ENCODE measurements at regions not wholly inside any gene's neighbourhood (a gene's known extent, or its start where the extent isn't known, plus 50 kb on each side); places are given as distances from the start of the nearest gene placed in this dataset.

GRCh38 chr10:107739951-107740350 lies 575.4 kb upstream of the SORCS1 start:
- 79 to 88% (median 84%) methylated on average over 3 of the region's 3 CpGs for WGBS, 4 donors
- TF ChIP-seq POLR2A (IDR thresholded peaks at IDR 0.05) (no peak), CTCF (IDR thresholded peaks at IDR 0.05) (no peak)
- ATAC-seq (no peak), DNase-seq (no peak)
- H3K36me3 ChIP-seq, result no peaks in the 10 kb centered on the region
- H3K27ac ChIP-seq, result no peak overlapping the region
- no peak overlapping the region for H3K4me3 ChIP-seq
- intact Hi-C loops (cut with DNase I), result no loop called here
- H3K4me1 ChIP-seq, result no peaks in the 10 kb centered on the region
- H3K27me3 ChIP-seq, result no peaks in the 10 kb centered on the region
- peaks cover 0 to 17% (median 4%) of the 10 kb centered on the region in 12 donors for H3K9me3 ChIP-seq

DNA sequence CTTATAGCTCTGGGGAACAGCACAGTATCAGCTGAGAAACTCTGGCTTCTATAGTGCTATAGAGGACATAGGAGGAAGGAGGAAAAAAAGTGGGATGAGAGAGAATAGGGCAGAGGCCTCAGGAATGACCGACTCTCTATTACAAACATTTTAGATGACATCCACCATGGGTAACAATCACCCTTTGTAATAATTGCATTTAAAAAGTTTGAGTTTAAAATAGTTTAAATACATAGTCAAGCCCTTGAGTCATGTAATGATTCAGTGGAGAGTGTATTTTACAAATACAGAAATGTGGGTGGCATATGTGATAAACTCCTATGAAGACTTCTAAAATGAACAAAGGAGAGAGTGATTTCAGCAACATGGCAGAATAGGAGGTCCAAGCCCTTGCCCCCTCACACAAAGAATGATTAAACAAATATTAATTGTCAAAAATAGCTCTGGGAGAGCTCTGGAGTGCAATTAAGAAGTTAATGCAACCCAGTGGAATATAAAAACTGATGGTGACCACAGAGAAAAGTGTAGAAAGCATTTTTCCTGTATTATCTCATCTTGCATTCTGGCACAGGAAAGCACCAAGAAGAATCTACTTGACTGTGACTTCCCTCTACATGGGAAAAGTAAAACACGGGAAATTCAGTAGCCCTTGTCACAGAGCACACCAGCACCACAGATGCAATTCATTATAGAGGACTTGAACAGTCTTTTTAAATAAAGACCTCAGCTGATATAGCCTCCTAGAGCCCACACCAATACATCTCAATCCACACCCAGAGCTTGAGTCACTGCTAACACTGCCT lies 569.0 kb upstream of the SORCS1 start:
- Histone ChIP-seq H3K4me3 (no peak overlapping the region), H3K36me3 (no peaks in the 10 kb centered on the region), H3K27ac (no peak overlapping the region), H3K4me1 (no peaks in the 10 kb centered on the region), H3K27me3 (no peaks in the 10 kb centered on the region), H3K9me3 (peaks cover 0 to 34% (median 17%) of the 10 kb centered on the region in 12 donors)
- intact Hi-C loops (cut with DNase I), result no loop called here
- WGBS, 4 donors, result 78 to 84% (median 81%) methylated on average over 2 of the region's 2 CpGs
- ATAC-seq (no peak), DNase-seq (no peak)
- TF ChIP-seq POLR2A (IDR thresholded peaks at IDR 0.05), result no peak
- TF ChIP-seq CTCF (IDR thresholded peaks at IDR 0.05), result no peak

- WGBS, 4 donors, result 89 to 93% (median 90%) methylated on average over 7 of the region's 7 CpGs
- no peak for ATAC-seq
- DNase-seq, result no peak
- TF ChIP-seq CTCF (IDR thresholded peaks at IDR 0.05) (no peak), POLR2A (IDR thresholded peaks at IDR 0.05) (no peak)
- no peaks in the 10 kb centered on the region for H3K4me1 ChIP-seq
- peaks cover 0 to 34% (median 17%) of the 10 kb centered on the region in 12 donors for H3K9me3 ChIP-seq
- H3K27ac ChIP-seq, result no peak overlapping the region
- intact Hi-C loops (cut with DNase I), result no loop called here
- no peaks in the 10 kb centered on the region for H3K27me3 ChIP-seq
- no peaks in the 10 kb centered on the region for H3K36me3 ChIP-seq
- H3K4me3 ChIP-seq, result no peak overlapping the region
These were observed 567.5 kb upstream of the SORCS1 start for GRCh38 chr10:107732045-107732444.

DNA sequence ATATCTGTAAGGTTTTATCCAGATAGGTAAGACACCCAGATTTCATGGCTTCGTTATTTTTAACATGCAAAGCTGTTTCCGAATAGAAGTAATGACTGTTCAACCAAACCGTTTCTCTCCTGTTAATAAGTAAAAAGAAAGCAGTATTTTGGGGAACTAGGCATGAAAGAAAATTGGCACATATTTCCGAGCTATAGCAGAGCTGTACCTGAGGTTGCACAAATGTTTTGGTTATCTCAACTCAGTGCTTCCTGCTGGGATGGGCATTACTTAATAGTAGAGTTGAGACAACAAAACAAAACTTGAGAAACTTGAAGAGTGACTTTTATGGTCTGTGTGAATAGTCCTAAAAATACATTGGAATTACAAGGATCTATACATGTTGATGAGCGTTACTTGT lies 564.3 kb upstream of the SORCS1 start:
- ATAC-seq (no peak), DNase-seq (no peak)
- TF ChIP-seq CTCF (IDR thresholded peaks at IDR 0.05), result no peak
- TF ChIP-seq POLR2A (IDR thresholded peaks at IDR 0.05), result no peak
- Histone ChIP-seq H3K27ac (no peak overlapping the region), H3K27me3 (no peaks in the 10 kb centered on the region), H3K4me3 (no peak overlapping the region), H3K4me1 (no peaks in the 10 kb centered on the region), H3K36me3 (no peaks in the 10 kb centered on the region), H3K9me3 (peaks cover 0 to 13% (median 3%) of the 10 kb centered on the region in 12 donors)
- 70 to 75% (median 72%) methylated on average over 5 of the region's 5 CpGs for WGBS, 4 donors
- intact Hi-C loops (cut with DNase I), result no loop called here

Measured in heart left ventricle (tissue), 16 donors.